Lower leg skin (tissue), 4 donors: ENCODE measurements at regions not wholly inside any gene's neighbourhood (a gene's known extent, or its start where the extent isn't known, plus 50 kb on each side); places are given as distances from the start of the nearest gene placed in this dataset.

Experiments
- DNase-seq, 2 donors: peaks; one replicate each; pipeline ENCODE4 v3.0.0-alpha.2; 2019; ENCODE audit warnings: low spot score in 2 of 2
- H3K4me3 ChIP-seq: fragments of 200-600 bp; sonication (generic); 2 replicates; pipeline ENCODE4 v1.5.1; 2017; ENCODE audit warnings: mild to moderate bottlenecking, low read depth; ENCODE audit not compliant: poor library complexity, severe bottlenecking
- POLR2A ChIP-seq, 2 donors: fragments of 450-650 bp; IDR thresholded peaks; one replicate each; pipeline ENCODE4 v1.6.1; 2016 to 2017; ENCODE audit warnings: antibody characterized with exemption in 2 of 2, mild to moderate bottlenecking in 1 of 2, moderate library complexity in 1 of 2
- WGBS, 2 donors: methylation state at CpG; one replicate each; pipeline ENCODE4 v1.1.5; 2018; 5-methylcytosine and 5-hydroxymethylcytosine counted together
- intact Hi-C: fragments of 100-400 bp; cut with DNase I; formaldehyde crosslinking; loops from one replicate; pipeline ENCODE4 v1.15.0; 2023; ENCODE audit warnings: low total_unique reads
- TF ChIP-seq, protein P1 (sequence below), 3 donors: fragments of 450-650 bp; IDR thresholded peaks; one replicate each; pipeline ENCODE4 v1.5.1; 2016; ENCODE audit warnings: antibody characterized with exemption in 3 of 3, mild to moderate bottlenecking in 3 of 3, moderate library complexity in 2 of 3

DNA sequence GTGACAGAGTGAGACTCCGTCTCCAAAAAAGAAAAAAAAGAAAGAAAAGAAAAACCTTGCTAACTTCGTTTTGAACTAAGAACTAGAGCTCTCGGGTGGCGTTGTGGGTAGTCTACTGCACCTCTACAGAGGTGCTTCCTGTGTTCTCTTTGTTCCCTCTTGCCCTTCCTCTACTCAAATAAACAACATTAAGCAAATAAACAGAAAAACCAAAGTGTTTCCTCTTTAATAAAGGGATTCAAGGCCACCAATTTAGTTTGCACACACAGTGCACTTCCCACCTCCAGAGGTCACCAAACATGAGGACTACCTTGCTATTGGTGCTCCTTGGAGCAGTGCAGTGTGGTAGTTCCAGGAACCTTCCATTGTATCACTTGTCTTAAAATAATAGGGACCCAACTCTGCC, 354.2 kb upstream of the TBL1XR1 start:
- TF ChIP-seq, protein P1, sequence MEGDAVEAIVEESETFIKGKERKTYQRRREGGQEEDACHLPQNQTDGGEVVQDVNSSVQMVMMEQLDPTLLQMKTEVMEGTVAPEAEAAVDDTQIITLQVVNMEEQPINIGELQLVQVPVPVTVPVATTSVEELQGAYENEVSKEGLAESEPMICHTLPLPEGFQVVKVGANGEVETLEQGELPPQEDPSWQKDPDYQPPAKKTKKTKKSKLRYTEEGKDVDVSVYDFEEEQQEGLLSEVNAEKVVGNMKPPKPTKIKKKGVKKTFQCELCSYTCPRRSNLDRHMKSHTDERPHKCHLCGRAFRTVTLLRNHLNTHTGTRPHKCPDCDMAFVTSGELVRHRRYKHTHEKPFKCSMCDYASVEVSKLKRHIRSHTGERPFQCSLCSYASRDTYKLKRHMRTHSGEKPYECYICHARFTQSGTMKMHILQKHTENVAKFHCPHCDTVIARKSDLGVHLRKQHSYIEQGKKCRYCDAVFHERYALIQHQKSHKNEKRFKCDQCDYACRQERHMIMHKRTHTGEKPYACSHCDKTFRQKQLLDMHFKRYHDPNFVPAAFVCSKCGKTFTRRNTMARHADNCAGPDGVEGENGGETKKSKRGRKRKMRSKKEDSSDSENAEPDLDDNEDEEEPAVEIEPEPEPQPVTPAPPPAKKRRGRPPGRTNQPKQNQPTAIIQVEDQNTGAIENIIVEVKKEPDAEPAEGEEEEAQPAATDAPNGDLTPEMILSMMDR (IDR thresholded peaks at IDR 0.05): no peak
- no peak for TF ChIP-seq POLR2A (IDR thresholded peaks at IDR 0.05)
- WGBS, 2 donors: 87 to 95% methylated on average over 4 of the region's 4 CpGs
- intact Hi-C loops: no loop called here
- DNase-seq: no peak
- no peak overlapping the region for H3K4me3 ChIP-seq

DNA sequence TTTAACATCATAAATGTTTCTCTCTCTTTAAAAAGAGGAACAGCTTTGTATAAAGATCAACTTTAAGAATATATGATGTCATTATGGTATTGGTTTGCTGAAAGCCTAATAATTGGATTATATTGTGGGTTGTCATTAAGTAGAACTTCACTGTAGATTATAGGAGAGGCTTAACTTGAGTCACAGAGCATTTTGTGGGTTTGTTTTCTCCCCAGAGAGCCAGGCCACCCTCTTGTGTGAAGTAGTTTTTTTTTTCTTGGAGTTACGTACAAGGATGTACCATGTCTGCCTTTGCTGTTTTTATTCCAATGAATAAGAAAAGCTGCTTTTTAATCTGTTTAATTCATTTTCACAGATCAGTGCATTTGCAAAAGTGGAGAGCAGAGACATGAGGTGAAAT, 354.8 kb upstream of the TBL1XR1 start:
- intact Hi-C loops: no loop called here
- H3K4me3 ChIP-seq: no peak overlapping the region
- no peak for DNase-seq
- no peak for TF ChIP-seq POLR2A (IDR thresholded peaks at IDR 0.05)
- TF ChIP-seq, protein P1 (IDR thresholded peaks at IDR 0.05): no peak
- WGBS, 2 donors: 74 to 87% methylated on average over 1 of the region's 1 CpG

DNA sequence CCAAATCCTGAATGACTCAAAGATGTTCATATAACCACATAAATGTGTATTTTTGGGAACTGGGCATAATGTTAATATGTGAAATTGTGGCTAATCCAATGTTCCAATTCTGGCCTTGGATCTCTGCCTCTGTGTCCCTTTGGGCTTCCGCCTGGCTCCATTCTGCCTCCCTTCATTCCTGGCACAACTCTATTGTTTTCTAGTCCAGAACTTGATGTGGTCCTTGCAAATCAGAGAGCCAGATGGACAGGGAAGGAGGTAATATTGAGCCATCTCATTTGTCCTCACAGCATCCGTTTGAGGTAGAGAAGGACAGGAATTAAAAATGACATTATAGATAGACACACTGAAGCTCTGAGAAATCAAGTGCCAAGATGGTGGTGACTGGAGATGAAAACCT, 355.7 kb upstream of the TBL1XR1 start:
- WGBS, 2 donors: 56 to 64% methylated on average over 2 of the region's 2 CpGs
- no peak for DNase-seq
- H3K4me3 ChIP-seq: no peak overlapping the region
- intact Hi-C loops: no loop called here
- TF ChIP-seq, protein P1 (IDR thresholded peaks at IDR 0.05): no peak
- TF ChIP-seq POLR2A (IDR thresholded peaks at IDR 0.05): no peak

DNA sequence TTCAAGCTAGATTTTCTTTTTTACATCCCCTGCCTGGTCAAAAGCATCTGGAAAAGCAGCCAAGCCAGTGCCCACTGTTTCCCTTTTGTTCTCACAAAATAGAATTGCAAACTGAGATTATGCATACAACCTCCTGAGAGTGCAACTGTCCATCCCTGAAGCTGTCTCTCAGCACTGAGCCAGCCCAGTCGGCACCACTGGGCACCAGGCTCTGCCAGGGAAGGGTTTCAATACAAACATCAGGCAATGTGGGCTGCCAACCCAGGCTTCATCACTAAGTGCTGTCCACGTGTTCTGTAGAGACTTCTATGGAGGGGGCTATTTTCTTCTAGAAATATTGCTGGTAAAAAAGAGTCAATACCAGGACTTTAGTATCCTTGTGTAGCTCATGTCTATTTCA, 356.3 kb upstream of the TBL1XR1 start:
- intact Hi-C loops: no loop called here
- no peak overlapping the region for H3K4me3 ChIP-seq
- WGBS, 2 donors: 66 to 83% methylated on average over 2 of the region's 2 CpGs
- TF ChIP-seq, protein P1 (IDR thresholded peaks at IDR 0.05): no peak
- no peak for TF ChIP-seq POLR2A (IDR thresholded peaks at IDR 0.05)
- DNase-seq: no peak

DNA sequence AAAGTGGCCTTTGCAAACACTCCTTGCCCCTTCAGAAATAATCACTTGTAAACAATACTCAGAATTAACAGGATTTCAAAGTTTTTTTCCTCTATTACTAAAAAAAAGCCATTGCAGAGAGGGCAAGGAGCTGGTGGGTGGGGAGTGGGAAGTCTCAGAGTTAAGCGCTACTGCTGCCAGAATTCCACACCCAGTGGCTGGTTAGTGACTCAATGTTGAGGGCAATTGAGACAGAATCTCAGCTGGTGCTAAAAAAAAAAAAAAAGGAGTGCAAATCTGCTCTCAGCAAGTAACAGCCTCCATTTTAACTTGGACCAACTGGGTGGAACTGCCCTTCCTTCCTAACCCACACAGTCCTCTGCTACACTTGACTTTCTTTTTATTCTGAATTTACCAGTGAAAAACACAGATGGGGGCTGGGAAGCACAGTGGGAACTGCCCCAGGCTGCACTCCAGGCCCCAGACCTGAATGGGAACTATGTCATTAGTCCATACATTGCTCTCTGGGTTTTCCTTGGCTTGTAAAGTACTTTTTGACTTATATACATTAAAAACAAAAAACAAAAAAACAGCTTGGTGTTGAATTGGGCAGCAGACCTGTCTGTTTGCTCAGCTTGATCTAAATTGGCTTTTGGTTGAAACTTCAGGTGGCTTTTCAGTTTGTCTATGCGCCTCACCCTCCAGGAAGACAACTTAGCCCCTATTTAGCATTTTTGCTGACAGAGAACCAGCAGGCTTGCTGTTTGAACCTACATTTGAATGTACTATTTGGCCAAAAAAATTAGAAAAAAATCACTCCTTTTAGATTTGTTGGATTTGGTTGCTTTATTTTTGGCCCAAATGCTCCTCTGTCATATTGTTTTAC, 357.8 kb upstream of the TBL1XR1 start:
- peak in 1 of 2 donors; percentile 39 for DNase-seq
- intact Hi-C loops: no loop called here
- no peak overlapping the region for H3K4me3 ChIP-seq
- TF ChIP-seq, protein P1 (IDR thresholded peaks at IDR 0.05): no peak
- WGBS, 2 donors: 53 to 58% methylated on average over 2 of the region's 2 CpGs

DNA sequence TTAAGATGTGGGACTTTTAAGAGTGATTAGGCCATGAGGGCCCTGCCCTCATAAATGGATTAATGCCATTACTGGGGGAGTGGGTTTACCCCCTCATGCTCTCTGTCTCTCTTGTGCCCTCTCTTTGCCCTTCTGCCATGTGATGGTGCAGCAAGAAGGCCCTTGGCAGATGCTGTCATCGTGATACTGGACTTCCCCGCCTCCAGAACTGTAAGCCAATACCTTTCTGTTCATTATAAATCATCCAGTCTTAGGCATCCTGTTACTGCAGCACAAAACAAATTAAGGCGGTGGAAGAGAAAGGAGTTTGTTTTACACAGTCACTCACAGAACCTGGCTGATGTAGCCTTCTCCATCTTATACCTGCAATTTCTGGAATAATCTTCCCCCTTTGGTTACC, 360.3 kb upstream of the TBL1XR1 start:
- no peak for DNase-seq
- intact Hi-C loops: no loop called here
- no peak overlapping the region for H3K4me3 ChIP-seq
- TF ChIP-seq, protein P1 (IDR thresholded peaks at IDR 0.05): no peak
- TF ChIP-seq POLR2A (IDR thresholded peaks at IDR 0.05): no peak
- WGBS, 2 donors: 84 to 85% methylated on average over 3 of the region's 3 CpGs
